SK-N-SH (cell line): ENCODE measurements at regions not wholly inside any gene's neighbourhood (a gene's known extent, or its start where the extent isn't known, plus 50 kb on each side); places are given as distances from the start of the nearest gene placed in this dataset.

Experiments used
- CTCF ChIA-PET: fragments of 300-600, 350-600 bp; formaldehyde crosslinking; extraction: SDS; loops from one replicate; lab custom pipeline; 2021; lab: Yijun Ruan, JAX
- POLR2A ChIA-PET: fragments of 350-600 bp; sonication (Branson Sonifier 250); formaldehyde crosslinking; extraction: SDS; loops from one replicate; lab custom pipeline; 2020; ENCODE audit warnings: antibody characterized with exemption, inconsistent platforms; lab: Yijun Ruan, JAX
- DNase-seq: peaks from one replicate; pipeline ENCODE4 v3.0.0; 2012
- H2AFZ ChIP-seq: fragments of 200-600 bp; sonication (generic); 2 replicates; pipeline ENCODE4 v1.8.1; 2016; ENCODE audit warnings: antibody characterized with exemption, mild to moderate bottlenecking, low read depth
- H3F3A ChIP-seq: fragments of 200-600 bp; sonication (generic); replicated peaks from 2 replicates; pipeline ENCODE3; 2016; ENCODE audit warnings: antibody characterized with exemption, mild to moderate bottlenecking; ENCODE audit not compliant: insufficient read depth
- H3K27ac ChIP-seq, 2 experiments: fragments of 200-500 bp in 1 of 2; fragments of 200-600 bp in 1 of 2; sonication (Bioruptor generic) in 1 of 2; sonication (generic), shearing (Covaris generic) in 1 of 2; 2 replicates each; pipeline versions ENCODE4 v1.5.1 to v1.6.1; 2014 to 2016; ENCODE audit warnings: low read depth in 2 of 2, inconsistent platforms in 1 of 2, low read length in 1 of 2, mild to moderate bottlenecking in 1 of 2, mixed read lengths in 1 of 2
- H3K27me3 ChIP-seq: fragments of 200-600 bp; sonication (generic), shearing (Covaris generic); 2 replicates; pipeline ENCODE4 v1.6.1; 2016; ENCODE audit warnings: mixed run types; ENCODE audit not compliant: insufficient read depth
- H3K36me3 ChIP-seq, 2 experiments: fragments of 200-500 bp in 1 of 2; fragments of 200-600 bp in 1 of 2; sonication (Bioruptor generic) in 1 of 2; sonication (generic) in 1 of 2; replicated peaks in 1 of 2; 2 replicates each; pipeline versions ENCODE3 to v1.5.1; 2014 to 2016; ENCODE audit warnings: low read length in 1 of 2, mild to moderate bottlenecking in 1 of 2; ENCODE audit not compliant: insufficient read depth in 2 of 2, control insufficient read depth in 1 of 2
- H3K4me1 ChIP-seq, 2 experiments: fragments of 200-500 bp in 1 of 2; fragments of 200-600 bp in 1 of 2; sonication (Bioruptor generic) in 1 of 2; sonication (generic), shearing (Covaris generic) in 1 of 2; 2 replicates each; pipeline versions ENCODE4 v1.5.1 to v1.6.1; 2014 to 2016; ENCODE audit warnings: low read depth in 1 of 2, low read length in 1 of 2, mixed run types in 1 of 2; ENCODE audit not compliant: insufficient read depth in 2 of 2, control insufficient read depth in 1 of 2
- H3K4me2 ChIP-seq: fragments of 200-600 bp; sonication (generic), shearing (Covaris generic); 2 replicates; pipeline ENCODE4 v1.6.1; 2017; ENCODE audit warnings: mixed run types
- H3K4me3 ChIP-seq, 2 experiments: fragments of 200-500 bp in 1 of 2; fragments of 200-600 bp in 1 of 2; sonication (Bioruptor generic) in 1 of 2; sonication (generic), shearing (Covaris generic) in 1 of 2; 2 replicates each; pipeline versions ENCODE4 v1.5.1 to v1.8.1; 2014 to 2016; ENCODE audit warnings: low read depth in 2 of 2, inconsistent platforms in 1 of 2, low read length in 1 of 2, mild to moderate bottlenecking in 1 of 2, mixed read lengths in 1 of 2, moderate library complexity in 1 of 2
- H3K79me2 ChIP-seq: fragments of 200-600 bp; sonication (generic); 2 replicates; pipeline ENCODE4 v1.8.1; 2017; ENCODE audit warnings: mild to moderate bottlenecking; ENCODE audit not compliant: insufficient read depth
- H3K9ac ChIP-seq: fragments of 200-600 bp; sonication (generic); 2 replicates; pipeline ENCODE4 v1.6.1; 2017; ENCODE audit warnings: mixed run types
- H3K9me2 ChIP-seq: fragments of 200-600 bp; sonication (generic); 2 replicates; pipeline ENCODE4 v1.6.1; 2017; ENCODE audit warnings: mixed run types
- H3K9me3 ChIP-seq: fragments of 200-600 bp; sonication (generic); 2 replicates; pipeline ENCODE4 v1.6.1; 2017; ENCODE audit warnings: mixed run types, mild to moderate bottlenecking, moderate library complexity
- H4K20me1 ChIP-seq: fragments of 200-600 bp; sonication (generic); 2 replicates; pipeline ENCODE4 v1.6.1; 2017; ENCODE audit warnings: mild to moderate bottlenecking, mixed run types; ENCODE audit not compliant: insufficient read depth
- ELF1 ChIP-seq: IDR thresholded peaks from 2 replicates; pipeline ENCODE4 v1.4.0; 2012
- EP300 ChIP-seq, 2 experiments: IDR thresholded peaks; 2 replicates each; pipeline versions ENCODE4 v1.4.0 to v1.6.1; 2012; ENCODE audit warnings: borderline replicate concordance in 1 of 2, low read depth in 1 of 2, low read length in 1 of 2
- EZH2phosphoT487 ChIP-seq: fragments of 200-600 bp; sonication (generic); IDR thresholded peaks from 2 replicates; pipeline ENCODE4 v1.6.1; 2017; ENCODE audit warnings: low read depth, mixed run types, mild to moderate bottlenecking, antibody characterized with exemption, moderate library complexity, borderline replicate concordance
- FOXJ3 ChIP-seq: sonication (generic); formaldehyde crosslinking; IDR thresholded peaks from 2 replicates; pipeline ENCODE4 v1.5.1; 2020; ENCODE audit warnings: mild to moderate bottlenecking, missing genetic modification reagents
- GABPA ChIP-seq: IDR thresholded peaks from 2 replicates; pipeline ENCODE4 v1.4.0; 2012; ENCODE audit warnings: low read depth, mild to moderate bottlenecking
- GATA2 ChIP-seq: sonication (generic); formaldehyde crosslinking; IDR thresholded peaks from 2 replicates; pipeline ENCODE4 v1.5.0; 2020; ENCODE audit warnings: mild to moderate bottlenecking, missing genetic modification reagents
- JUND ChIP-seq: IDR thresholded peaks from 2 replicates; pipeline ENCODE4 v1.4.0; 2012
- MAX ChIP-seq: IDR thresholded peaks from 2 replicates; pipeline ENCODE4 v1.4.0; 2012; ENCODE audit warnings: low read depth
- NRF1 ChIP-seq: IDR thresholded peaks from 2 replicates; pipeline ENCODE4 v1.6.1; 2012; ENCODE audit warnings: low read depth, mild to moderate bottlenecking, low read length
- POLR2AphosphoS5 ChIP-seq: IDR thresholded peaks from 2 replicates; pipeline ENCODE4 v1.6.1; 2012; ENCODE audit warnings: low read depth, low read length
- RAD21 ChIP-seq: IDR thresholded peaks from 2 replicates; pipeline ENCODE4 v1.6.1; 2012; ENCODE audit warnings: mild to moderate bottlenecking, low read length
- RCOR1 ChIP-seq: fragments of 150-350 bp; IDR thresholded peaks from 2 replicates; pipeline ENCODE4 v1.6.1; 2017; ENCODE audit warnings: antibody characterized with exemption, low read length
- REST ChIP-seq: IDR thresholded peaks from 2 replicates; pipeline ENCODE4 v1.6.1; 2012; ENCODE audit warnings: mild to moderate bottlenecking, low read depth, low read length, moderate library complexity
- RFX5 ChIP-seq: IDR thresholded peaks from 2 replicates; pipeline ENCODE4 v1.6.1; 2012; ENCODE audit warnings: mild to moderate bottlenecking, improper control_type of control experiment, low read length
- SMC3 ChIP-seq: IDR thresholded peaks from 2 replicates; pipeline ENCODE4 v1.6.1; 2012; ENCODE audit warnings: low read depth, low read length, improper control_type of control experiment
- TEAD4 ChIP-seq: IDR thresholded peaks from 2 replicates; pipeline ENCODE4 v1.4.0; 2012; ENCODE audit warnings: mild to moderate bottlenecking, borderline replicate concordance; ENCODE audit not compliant: insufficient read depth
- USF2 ChIP-seq: fragments of 150-350 bp; IDR thresholded peaks from 2 replicates; pipeline ENCODE4 v1.6.1; 2017; ENCODE audit warnings: antibody characterized with exemption, low read length, low read depth, borderline replicate concordance
- YY1 ChIP-seq: IDR thresholded peaks from 2 replicates; pipeline ENCODE4 v1.4.0; 2012; ENCODE audit warnings: low read depth, mild to moderate bottlenecking
- ZBTB33 ChIP-seq: IDR thresholded peaks from 2 replicates; pipeline ENCODE4 v1.4.0; 2012; ENCODE audit warnings: low read depth, borderline replicate concordance
- WGBS: methylation state at CpG from one replicate; pipeline ENCODE4 v1.1.6; 2017; ENCODE audit warnings: low lambda C conversion rate; 5-methylcytosine and 5-hydroxymethylcytosine counted together

GRCh38 chr1:29991815-29992214 is 731.6 kb downstream of the MATN1 start:
- Histone ChIP-seq H3K36me3 (no peaks in the 10 kb centered on the region), H3K4me1 (no peaks in the 10 kb centered on the region), H3K27ac (no peak overlapping the region), H3K4me3 (no peak overlapping the region), H3K9me3 (0 out of 2 replicates have a peak, but pooled peaks cover 9% of the 10 kb centered on the region), H3K9me2 (no peaks in the 10 kb centered on the region), H3K79me2 (no peaks in the 10 kb centered on the region), H2AFZ (no peak overlapping the region), H3K27me3 (no peaks in the 10 kb centered on the region), H3K9ac (no peak overlapping the region), H4K20me1 (no peaks in the 10 kb centered on the region), H3K4me2 (no peak overlapping the region), H3F3A (no peaks in the 10 kb centered on the region)
- no peak for TF ChIP-seq ZBTB33
- no peak for TF ChIP-seq POLR2AphosphoS5
- no peak for TF ChIP-seq EZH2phosphoT487
- no peak for TF ChIP-seq YY1
- TF ChIP-seq EP300 (IDR thresholded peaks at IDR 0.05; ENCODE audit: borderline replicate concordance in 1 of 2, low read depth in 1 of 2, low read length in 1 of 2): no peak
- TF ChIP-seq GABPA: no peak
- no peak for TF ChIP-seq ELF1
- TF ChIP-seq JUND: no peak
- no peak for TF ChIP-seq FOXJ3 (CRISPR knock-in tag)
- no peak for TF ChIP-seq MAX
- TF ChIP-seq NRF1: no peak
- no peak for TF ChIP-seq RAD21
- no peak for TF ChIP-seq RFX5
- no peak for TF ChIP-seq REST
- TF ChIP-seq RCOR1: no peak
- TF ChIP-seq SMC3: no peak
- no peak for TF ChIP-seq GATA2
- TF ChIP-seq USF2: no peak
- TF ChIP-seq TEAD4: no peak
- ChIA-PET POLR2A (no interaction called here), CTCF (interaction anchor here (0.8 to 1.1 kb wide), 2 partner anchors 12 to 20 kb away, joined by 3 to 4 read pairs; no protein-coding TSS in a partner anchor)
- no peak for DNase-seq
- WGBS: 80% methylated on average over 1 of the region's 3 CpGs
